ENCODE measurements at regions not wholly inside any gene's neighbourhood (a gene's known extent, or its start where the extent isn't known, plus 50 kb on each side); places are given as distances from the start of the nearest gene placed in this dataset.
"Not testable (repeated sequence)": the region's sequence is repeated elsewhere in the genome, so short reads cannot be mapped to it uniquely, and the experiment has no call there.

DNA sequence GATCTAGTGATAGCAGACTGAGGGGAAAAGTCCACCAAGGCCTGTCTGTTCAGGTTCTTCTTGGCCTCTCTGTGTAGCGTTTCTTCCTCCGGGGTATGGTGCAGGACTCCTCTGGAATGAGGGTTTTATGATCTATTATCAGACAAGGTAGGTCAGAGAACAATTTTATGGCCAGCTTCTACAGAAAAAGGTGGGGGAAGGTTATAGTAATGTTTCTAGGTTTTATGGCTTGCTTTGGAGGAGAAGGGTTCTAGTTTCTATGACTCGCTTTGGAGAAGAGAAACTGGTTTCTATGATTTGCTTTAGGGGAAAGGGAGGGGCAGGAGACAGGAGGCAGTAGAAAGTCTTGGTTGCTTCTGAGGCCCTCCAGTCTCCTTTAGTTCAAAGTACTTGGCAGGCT, 144.8 kb upstream of the LAMA2 start:
- no peak for DNase-seq (ENCODE audit: low read depth in 2 of 2)

DNA sequence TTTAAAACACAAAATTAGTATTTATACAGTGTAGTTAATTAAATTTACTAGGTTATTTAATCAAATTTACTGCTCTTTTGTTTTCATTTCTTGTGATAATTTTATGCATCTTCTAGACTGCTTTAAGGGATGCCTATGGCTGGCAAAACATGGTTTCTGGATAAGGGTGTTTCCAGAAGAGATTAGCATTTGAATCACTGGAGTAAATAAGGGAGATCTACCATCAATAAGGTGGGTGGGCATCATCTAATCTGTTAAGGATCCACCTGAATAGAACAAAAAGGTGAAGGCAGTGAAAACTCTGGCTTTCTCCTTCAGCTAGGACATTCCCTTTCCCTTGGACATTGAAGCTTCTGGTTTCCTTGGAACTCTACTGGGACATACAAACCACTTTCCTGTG, 146.2 kb upstream of the LAMA2 start:
- DNase-seq (ENCODE audit: low read depth in 2 of 2), result no peak

- DNase-seq (ENCODE audit: low read depth in 2 of 2), result peak; percentile 73 to 79
Observed at GRCh38 chr6:128731249-128732165, 151.4 kb upstream of the LAMA2 start.

DNA sequence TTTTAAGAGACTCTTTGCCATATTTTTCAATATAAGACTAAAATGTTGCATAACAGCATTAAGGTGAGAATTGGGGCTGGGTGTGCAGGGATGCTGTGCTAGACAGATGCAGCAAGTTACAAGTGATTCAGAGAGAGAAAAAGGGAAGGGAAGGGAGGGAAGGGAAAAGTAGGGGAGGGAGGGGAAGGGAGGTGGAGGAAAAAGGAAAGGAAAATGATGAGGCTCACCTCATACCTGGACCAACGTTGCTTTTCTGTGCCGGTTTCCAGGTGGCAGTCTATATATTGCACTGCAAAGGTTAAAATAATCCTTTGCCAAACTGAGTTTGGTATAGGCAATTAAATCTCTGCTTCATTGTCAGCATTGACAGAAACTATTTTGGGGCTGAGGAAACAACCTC, 155.4 kb upstream of the LAMA2 start:
- no peak for DNase-seq (ENCODE audit: low read depth in 2 of 2)

GRCh38 chr6:128725271-128726233, 157.4 kb upstream of the LAMA2 start:
- peak; percentile 50 to 60 for DNase-seq (ENCODE audit: low read depth in 2 of 2)

DNA sequence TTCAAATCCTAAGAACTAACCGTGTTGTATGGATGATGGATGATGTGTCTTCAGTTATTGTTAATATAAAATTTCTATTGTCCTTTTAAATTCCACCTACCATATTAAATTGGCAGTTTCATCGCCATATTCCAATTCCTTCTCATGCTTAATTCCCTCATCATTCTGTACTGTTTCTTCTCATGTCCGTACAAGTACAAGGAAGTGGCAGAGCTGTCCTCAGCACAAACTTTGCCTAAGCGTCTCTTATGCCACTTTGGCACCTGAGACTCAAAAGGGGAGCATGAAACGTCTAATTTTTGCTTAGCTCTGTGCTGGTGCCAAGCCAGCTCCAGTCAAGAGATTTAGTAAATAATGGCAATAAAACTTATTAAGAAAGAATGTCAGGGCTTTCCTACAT, 158.2 kb upstream of the LAMA2 start:
- DNase-seq (ENCODE audit: low read depth in 2 of 2), result no peak

DNA sequence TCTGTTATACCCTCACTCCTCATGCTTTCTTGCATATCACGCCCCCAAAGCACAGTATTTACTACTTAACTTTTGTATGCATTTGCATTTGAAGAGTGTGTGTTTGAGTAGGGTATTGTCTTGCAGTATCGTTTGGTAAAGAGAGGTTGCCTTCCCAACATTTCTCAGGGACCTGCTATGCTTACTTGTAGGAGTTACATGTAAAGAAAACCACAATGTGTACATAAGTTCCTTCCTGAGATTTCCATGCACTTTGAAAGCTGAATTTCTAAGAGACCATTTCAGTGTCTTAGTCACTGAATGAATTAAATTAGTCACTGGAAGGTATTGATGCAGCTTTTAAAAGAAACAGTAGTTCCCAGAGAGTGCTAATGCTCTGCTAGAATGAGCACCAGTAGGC, 159.3 kb upstream of the LAMA2 start:
- peak in 1 of 2 donors; percentile 1 for DNase-seq (ENCODE audit: low read depth in 2 of 2)

DNA sequence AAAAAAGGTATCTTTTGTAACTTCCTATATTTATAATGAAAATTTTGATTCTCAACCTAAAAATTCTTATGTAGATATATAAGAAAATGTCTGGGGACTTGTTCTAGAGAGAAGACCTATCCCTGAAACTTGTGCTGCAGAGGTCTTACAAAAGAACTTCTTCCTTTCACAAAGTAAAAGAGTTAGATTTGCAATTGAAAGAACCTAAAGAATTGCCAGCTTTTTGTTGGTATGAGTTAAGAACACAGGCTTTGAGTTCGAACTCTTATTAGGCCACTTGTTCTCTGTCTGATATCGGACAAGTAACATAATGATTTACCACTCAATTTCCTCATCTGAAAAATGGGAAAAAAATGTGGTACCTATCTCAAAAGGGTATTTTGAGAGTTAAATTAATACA, 162.0 kb upstream of the LAMA2 start:
- no peak for DNase-seq (ENCODE audit: low read depth in 2 of 2)

DNA sequence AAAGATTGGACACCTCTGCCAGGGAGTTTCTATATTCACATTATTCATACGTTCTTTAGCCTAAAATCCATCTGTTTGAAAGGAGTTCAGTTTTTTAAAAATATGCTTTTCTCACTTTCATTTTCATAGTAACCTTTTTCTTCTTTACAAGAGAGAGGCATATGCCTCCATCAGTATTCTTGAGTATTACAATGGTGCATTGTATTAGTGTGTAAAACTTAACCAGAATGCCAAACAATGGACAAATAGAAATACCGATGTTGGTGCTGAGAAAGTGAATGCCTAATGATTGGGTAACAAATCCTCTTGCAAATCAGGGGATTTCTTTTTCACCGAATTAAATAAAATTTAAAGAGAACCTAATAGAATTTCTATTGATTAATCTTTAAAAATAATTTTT, 163.2 kb upstream of the LAMA2 start:
- no peak for DNase-seq (ENCODE audit: low read depth in 2 of 2)

- DNase-seq (ENCODE audit: low read depth in 2 of 2), result peak in 1 of 2 donors; percentile 9
Observed at GRCh38 chr6:128713461-128713860, 169.5 kb upstream of the LAMA2 start.

- DNase-seq (ENCODE audit: low read depth in 2 of 2), result no peak
Observed at GRCh38 chr6:128712898-128713297, 170.0 kb upstream of the LAMA2 start.

DNA sequence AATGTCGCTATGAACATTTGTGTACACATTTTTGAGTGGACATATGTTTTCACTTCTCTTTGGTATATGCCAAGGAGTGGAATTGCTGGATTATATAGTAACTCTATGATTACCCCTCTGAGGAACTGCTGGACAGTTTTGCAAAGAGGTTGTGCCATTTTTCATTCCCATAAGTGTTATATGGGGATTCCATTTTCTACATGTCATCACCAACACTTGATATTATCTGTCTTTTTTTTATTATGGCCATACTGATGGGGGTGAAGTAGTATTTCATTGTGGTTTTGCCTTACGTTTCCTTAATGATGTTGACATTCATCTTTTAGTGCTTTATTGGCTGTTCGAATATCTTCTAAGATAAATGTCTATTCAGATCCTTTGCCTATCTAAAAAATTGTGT, 171.8 kb upstream of the LAMA2 start:
- DNase-seq (ENCODE audit: low read depth in 2 of 2), result no peak

DNA sequence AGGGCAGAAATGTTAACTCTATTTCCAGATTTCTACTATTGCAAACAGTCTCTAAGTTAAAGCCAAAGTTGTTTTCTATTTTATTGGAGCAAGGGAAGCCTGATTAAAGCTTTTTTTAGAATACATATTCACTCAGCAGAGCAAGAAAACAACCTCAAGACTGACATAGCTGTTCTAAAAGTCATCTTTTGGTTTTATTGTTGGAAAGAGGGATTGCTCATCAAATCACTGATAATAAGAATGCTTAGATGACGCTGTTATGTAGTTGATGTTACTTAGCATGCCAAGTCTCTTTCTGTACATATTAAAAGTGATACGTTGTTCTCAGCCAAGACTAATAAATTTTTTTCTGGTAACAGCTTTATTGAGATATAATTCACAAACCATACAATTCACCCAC, 172.6 kb upstream of the LAMA2 start:
- DNase-seq (ENCODE audit: low read depth in 2 of 2), result no peak

GRCh38 chr6:128704601-128705000, 178.3 kb upstream of the LAMA2 start:
- no peak for DNase-seq (ENCODE audit: low read depth in 2 of 2)

DNA sequence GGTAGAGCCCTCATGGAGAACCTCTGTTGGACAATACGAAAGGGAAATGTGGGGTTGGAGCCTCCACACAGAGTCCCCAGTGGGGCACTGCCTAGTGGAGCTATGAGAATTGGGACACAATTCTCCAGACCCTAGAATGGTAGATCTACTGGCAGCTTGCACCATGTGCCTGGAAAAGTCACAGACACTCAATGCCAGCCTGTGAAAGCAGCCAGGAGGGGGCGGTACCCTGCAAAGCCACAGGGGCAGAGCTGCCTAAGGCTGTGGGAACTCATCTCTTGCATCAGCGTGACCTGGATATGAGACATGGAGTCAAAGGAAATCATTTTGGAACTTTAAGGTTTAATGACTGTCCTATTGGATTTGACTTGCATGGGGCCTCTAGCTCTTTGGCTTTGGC, 179.1 kb upstream of the LAMA2 start:
- not testable (repeated sequence) for DNase-seq (ENCODE audit: low read depth in 2 of 2)

GRCh38 chr6:128696691-128697689, 176.6 kb upstream of the PTPRK start:
- DNase-seq (ENCODE audit: low read depth in 2 of 2), result peak; percentile 41 to 79

- peak in 1 of 2 donors; percentile 25 for DNase-seq (ENCODE audit: low read depth in 2 of 2)
Observed at GRCh38 chr6:128694303-128695009, 174.1 kb upstream of the PTPRK start.

- DNase-seq (ENCODE audit: low read depth in 2 of 2), result no peak
Observed at GRCh38 chr6:128690063-128690462, 169.7 kb upstream of the PTPRK start.

DNA sequence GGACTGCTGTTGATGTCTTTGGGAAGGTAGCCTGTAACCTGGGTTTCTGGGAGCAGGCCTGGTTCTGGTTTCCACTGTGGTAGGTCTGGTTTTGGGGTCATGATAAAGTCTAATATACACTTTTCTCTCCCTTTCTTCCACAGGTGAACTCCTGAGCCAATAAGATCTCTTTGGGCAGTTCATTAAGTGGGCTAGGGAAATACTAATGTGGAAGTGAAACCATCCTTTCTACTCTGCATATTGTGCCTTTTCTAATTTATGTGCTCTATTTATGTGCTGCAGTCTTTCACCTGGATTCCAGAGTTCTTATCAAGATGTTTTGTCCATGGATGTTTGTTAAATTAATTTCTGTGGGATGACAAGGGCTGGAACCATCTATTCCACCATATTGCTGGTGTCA, 165.7 kb upstream of the PTPRK start:
- no peak for DNase-seq (ENCODE audit: low read depth in 2 of 2)

GRCh38 chr6:128676456-128676855, 156.1 kb upstream of the PTPRK start:
- DNase-seq (ENCODE audit: low read depth in 2 of 2), result no peak

Data from lung microvascular endothelial cell (primary cell).